Nephron (organoid): ENCODE measurements at regions not wholly inside any gene's neighbourhood (a gene's known extent, or its start where the extent isn't known, plus 50 kb on each side); places are given as distances from the start of the nearest gene placed in this dataset.

Experiments used
- H3K27ac Mint-ChIP-seq, 3 experiments: 2 replicates each; pipeline ENCODE4 v1.8.0; 2020; ENCODE audit warnings: mixed read lengths in 3 of 3, mild to moderate bottlenecking in 2 of 3, moderate library complexity in 1 of 3
- H3K27me3 Mint-ChIP-seq: 2 replicates; pipeline ENCODE4 v1.8.0; 2021; ENCODE audit warnings: low read depth, mild to moderate bottlenecking, moderate library complexity, mixed read lengths
- H3K36me3 Mint-ChIP-seq: 2 replicates; pipeline ENCODE4 v1.8.0; 2020; ENCODE audit warnings: low read depth, mixed read lengths
- H3K4me1 Mint-ChIP-seq: 2 replicates; pipeline ENCODE4 v1.8.0; 2020; ENCODE audit warnings: mixed read lengths
- H3K4me3 Mint-ChIP-seq, 3 experiments: 2 replicates each; pipeline ENCODE4 v1.8.0; 2020; ENCODE audit warnings: mild to moderate bottlenecking in 3 of 3, mixed read lengths in 3 of 3, moderate library complexity in 2 of 3
- H3K9me3 Mint-ChIP-seq: 2 replicates; pipeline ENCODE4 v1.8.0; 2020; ENCODE audit warnings: mixed read lengths
- CTCF ChIP-seq, 3 experiments: fragments of 200-600 bp; sonication (generic); IDR thresholded peaks; one replicate each; pipeline ENCODE4 v1.5.0; 2021; ENCODE audit warnings: antibody characterized with exemption in 3 of 3; ENCODE audit not compliant: unreplicated experiment in 3 of 3

GRCh38 chr20:7703551-7703961 lies 236.7 kb downstream of the HAO1 start:
- Mint-ChIP-seq H3K4me1 (no peaks in the 10 kb centered on the region), H3K4me3 (no peak overlapping the region), H3K36me3 (no peaks in the 10 kb centered on the region), H3K27me3 (peaks cover 9% of the 10 kb centered on the region), H3K9me3 (no peaks in the 10 kb centered on the region), H3K27ac (no peak overlapping the region)
- no peak for TF ChIP-seq CTCF (IDR thresholded peaks at IDR 0.05; ENCODE audit: unreplicated experiment in 3 of 3)

- no peak for TF ChIP-seq CTCF (IDR thresholded peaks at IDR 0.05; ENCODE audit: unreplicated experiment in 3 of 3)
- Mint-ChIP-seq H3K27ac (no peak overlapping the region), H3K36me3 (no peaks in the 10 kb centered on the region), H3K4me1 (no peaks in the 10 kb centered on the region), H3K27me3 (peaks cover 9% of the 10 kb centered on the region), H3K9me3 (no peaks in the 10 kb centered on the region), H3K4me3 (no peak overlapping the region)
Measured at GRCh38 chr20:7703996-7704395, 236.3 kb downstream of the HAO1 start.

GRCh38 chr20:7708112-7708511 lies 232.1 kb downstream of the HAO1 start:
- no peaks in the 10 kb centered on the region for H3K27me3 Mint-ChIP-seq
- H3K4me1 Mint-ChIP-seq = no peaks in the 10 kb centered on the region
- no peak overlapping the region for H3K4me3 Mint-ChIP-seq
- no peaks in the 10 kb centered on the region for H3K36me3 Mint-ChIP-seq
- peak overlapping the region in 1 of 3 experiments; percentile 21 for H3K27ac Mint-ChIP-seq
- no peaks in the 10 kb centered on the region for H3K9me3 Mint-ChIP-seq
- TF ChIP-seq CTCF (IDR thresholded peaks at IDR 0.05; ENCODE audit: unreplicated experiment in 3 of 3) = no peak

GRCh38 chr20:7708782-7709181 lies 231.5 kb downstream of the HAO1 start:
- Mint-ChIP-seq H3K36me3 (no peaks in the 10 kb centered on the region), H3K9me3 (no peaks in the 10 kb centered on the region), H3K4me3 (no peak overlapping the region), H3K4me1 (no peaks in the 10 kb centered on the region), H3K27ac (peak overlapping the region in 1 of 3 experiments; percentile 21), H3K27me3 (no peaks in the 10 kb centered on the region)
- TF ChIP-seq CTCF (IDR thresholded peaks at IDR 0.05; ENCODE audit: unreplicated experiment in 3 of 3) = no peak

GRCh38 chr20:7710440-7710839 lies 229.8 kb downstream of the HAO1 start:
- no peak overlapping the region for H3K27ac Mint-ChIP-seq
- H3K27me3 Mint-ChIP-seq = no peaks in the 10 kb centered on the region
- H3K4me1 Mint-ChIP-seq = no peaks in the 10 kb centered on the region
- no peaks in the 10 kb centered on the region for H3K36me3 Mint-ChIP-seq
- no peak overlapping the region for H3K4me3 Mint-ChIP-seq
- no peak for TF ChIP-seq CTCF (IDR thresholded peaks at IDR 0.05; ENCODE audit: unreplicated experiment in 3 of 3)
- no peaks in the 10 kb centered on the region for H3K9me3 Mint-ChIP-seq

- Mint-ChIP-seq H3K36me3 (no peaks in the 10 kb centered on the region), H3K9me3 (no peaks in the 10 kb centered on the region), H3K27ac (no peak overlapping the region), H3K4me1 (peaks cover 7% of the 10 kb centered on the region), H3K4me3 (no peak overlapping the region), H3K27me3 (no peaks in the 10 kb centered on the region)
- no peak for TF ChIP-seq CTCF (IDR thresholded peaks at IDR 0.05; ENCODE audit: unreplicated experiment in 3 of 3)
Measured at GRCh38 chr20:7712661-7713060, 227.6 kb downstream of the HAO1 start.
